OCI-LY7 (cell line): ENCODE measurements at regions not wholly inside any gene's neighbourhood (a gene's known extent, or its start where the extent isn't known, plus 50 kb on each side); places are given as distances from the start of the nearest gene placed in this dataset.

Source experiments
- CTCF ChIP-seq: fragments of 200-600 bp; sonication (generic); conservative IDR thresholded peaks from 2 replicates; pipeline ENCODE4 v1.5.1; 2014; ENCODE audit warnings: mild to moderate bottlenecking, antibody characterized with exemption, low read length, moderate library complexity, mixed read lengths
- EZH2phosphoT487 ChIP-seq: fragments of 200-600 bp; sonication (generic); IDR thresholded peaks from 2 replicates; pipeline ENCODE4 v1.6.1; 2018; ENCODE audit warnings: low read depth, borderline replicate concordance, mild to moderate bottlenecking, mixed run types, antibody characterized with exemption, low read length, moderate library complexity, mixed read lengths

GRCh38 chr5:15044521-15044920 lies 172.9 kb upstream of the ANKH start:
- TF ChIP-seq CTCF (no peak), EZH2phosphoT487 (no peak)
